HG02885 (cell line): ENCODE measurements at regions not wholly inside any gene's neighbourhood (a gene's known extent, or its start where the extent isn't known, plus 50 kb on each side); places are given as distances from the start of the nearest gene placed in this dataset.
"Not testable (repeated sequence)": the region's sequence is repeated elsewhere in the genome, so short reads cannot be mapped to it uniquely, and the experiment has no call there.

Experiments
- ATAC-seq: cut with Tn5 transposase; IDR thresholded peaks from one replicate; pipeline ENCODE4 v1.9.1; 2021; ENCODE audit warnings: mild to moderate bottlenecking; ENCODE audit not compliant: unreplicated experiment, poor library complexity

GRCh38 chr12:76292891-76293290 is 55.3 kb downstream of the BBS10 start:
- not testable (repeated sequence) for ATAC-seq

- ATAC-seq, result not testable (repeated sequence)
These were observed 55.9 kb downstream of the BBS10 start for GRCh38 chr12:76292305-76292704.

GRCh38 chr12:76290963-76291859 is 57.0 kb downstream of the BBS10 start:
- no peak for ATAC-seq

- no peak for ATAC-seq
These were observed 60.0 kb downstream of the BBS10 start for GRCh38 chr12:76288218-76288617.

GRCh38 chr12:76284816-76285750 is 63.1 kb downstream of the BBS10 start:
- no peak for ATAC-seq

- ATAC-seq, result no peak
These were observed 65.5 kb downstream of the BBS10 start for GRCh38 chr12:76282744-76283143.

GRCh38 chr12:76277480-76277879 is 70.7 kb downstream of the BBS10 start:
- ATAC-seq, result no peak

- no peak for ATAC-seq
These were observed 71.6 kb downstream of the BBS10 start for GRCh38 chr12:76276499-76277151.

- ATAC-seq, result no peak
These were observed 72.6 kb downstream of the BBS10 start for GRCh38 chr12:76275511-76276093.

- ATAC-seq, result no peak
These were observed 73.7 kb downstream of the BBS10 start for GRCh38 chr12:76274420-76275083.

GRCh38 chr12:76272287-76272686 is 75.9 kb downstream of the BBS10 start:
- ATAC-seq, result no peak

GRCh38 chr12:76270657-76271358 is 77.4 kb downstream of the BBS10 start:
- no peak for ATAC-seq

GRCh38 chr12:76268267-76268666 is 79.9 kb downstream of the BBS10 start:
- no peak for ATAC-seq

- ATAC-seq, result no peak
These were observed 81.4 kb downstream of the BBS10 start for GRCh38 chr12:76266797-76267196.

- ATAC-seq, result no peak
These were observed 82.6 kb downstream of the BBS10 start for GRCh38 chr12:76265424-76266180.

GRCh38 chr12:76264611-76265012 is 83.6 kb downstream of the BBS10 start:
- ATAC-seq, result no peak

- no peak for ATAC-seq
These were observed 84.5 kb downstream of the BBS10 start for GRCh38 chr12:76263696-76264095.

GRCh38 chr12:76260390-76260748 is 87.8 kb downstream of the BBS10 start:
- no peak for ATAC-seq
